Endothelial cell of umbilical vein (primary cell): ENCODE measurements at regions not wholly inside any gene's neighbourhood (a gene's known extent, or its start where the extent isn't known, plus 50 kb on each side); places are given as distances from the start of the nearest gene placed in this dataset.

Source experiments
- BruUV-seq: library from RNA; stranded (reverse); fragments of 400-500 nt; replicated peaks from 2 replicates; lab custom pipeline; 2021; lab: Mats Ljungman, UMichigan
- CTCF ChIA-PET: fragments of 300-600, 350-600 bp; sonication (Branson Sonifier 250); formaldehyde crosslinking; loops from one replicate; lab custom pipeline; 2021; ENCODE audit warnings: antibody characterized with exemption, inconsistent platforms; lab: Charles Lee
- POLR2A ChIA-PET: fragments of 300-600, 350-600 bp; sonication (Branson Sonifier 250); formaldehyde crosslinking; loops from one replicate; lab custom pipeline; 2021; ENCODE audit warnings: antibody characterized with exemption, inconsistent platforms; lab: Charles Lee
- DNase-seq: peaks from one replicate; pipeline ENCODE4 v3.0.0-alpha.2; 2011; ENCODE audit warnings: low read depth, low spot score
- FAIRE-seq: peaks from 2 replicates; lab custom pipeline; 2011; peaks lifted over from hg19 to GRCh38; lab: Jason Lieb, UNC
- H2AFZ ChIP-seq: 2 replicates; pipeline ENCODE4 v1.6.0; 2012; ENCODE audit warnings: low read depth, low read length, control low read depth, inconsistent platforms
- H3K27ac ChIP-seq: 2 replicates; pipeline ENCODE4 v1.5.1; 2011; ENCODE audit warnings: low read depth, mild to moderate bottlenecking, control low read depth, low read length, moderate library complexity; ENCODE audit not compliant: insufficient read depth
- H3K27me3 ChIP-seq, 2 experiments: 2 replicates each; pipeline versions ENCODE4 v1.6.0 to v1.6.1; 2011; ENCODE audit warnings: low read length in 2 of 2, mixed read lengths in 1 of 2; ENCODE audit not compliant: control insufficient read depth in 2 of 2, insufficient read depth in 2 of 2
- H3K36me3 ChIP-seq, 2 experiments: 2 replicates in 1 of 2; 3 replicates in 1 of 2; pipeline ENCODE4 v1.5.1; 2011; ENCODE audit warnings: low read length in 2 of 2, mild to moderate bottlenecking in 1 of 2, moderate library complexity in 1 of 2; ENCODE audit not compliant: control insufficient read depth in 2 of 2, insufficient read depth in 2 of 2; ENCODE audit errors: extremely low read depth in 1 of 2
- H3K4me1 ChIP-seq: 3 replicates; pipeline ENCODE4 v1.5.1; 2011; ENCODE audit warnings: mild to moderate bottlenecking, low read length; ENCODE audit not compliant: control insufficient read depth, insufficient read depth; ENCODE audit errors: extremely low read depth
- H3K4me2 ChIP-seq: 2 replicates; pipeline ENCODE4 v1.6.1; 2011; ENCODE audit warnings: low read length, control low read depth, mixed read lengths; ENCODE audit not compliant: insufficient read depth
- H3K4me3 ChIP-seq, 3 experiments: fragments of 200-600 bp in 1 of 3; sonication (generic), shearing (Covaris generic) in 1 of 3; replicated peaks in 1 of 3; 2 replicates each; pipeline ENCODE4 v1.5.1; 2011 to 2016; ENCODE audit warnings: control low read depth in 3 of 3, low read length in 3 of 3, mild to moderate bottlenecking in 2 of 3, inconsistent platforms in 1 of 3, low read depth in 1 of 3, moderate library complexity in 1 of 3; ENCODE audit not compliant: insufficient read depth in 1 of 3
- H3K79me2 ChIP-seq: 2 replicates; pipeline ENCODE4 v1.6.0; 2012; ENCODE audit warnings: low read length, inconsistent platforms; ENCODE audit not compliant: control insufficient read depth, insufficient read depth
- H3K9ac ChIP-seq: replicated peaks from 2 replicates; pipeline ENCODE3; 2011; ENCODE audit warnings: low read length, control low read depth; ENCODE audit not compliant: insufficient read depth; ENCODE audit errors: extremely low read depth
- H3K9me1 ChIP-seq: replicated peaks from 3 replicates; pipeline ENCODE4 v1.6.0; 2011; ENCODE audit warnings: mild to moderate bottlenecking, low read length; ENCODE audit not compliant: control insufficient read depth, insufficient read depth; ENCODE audit errors: extremely low read depth
- H3K9me3 ChIP-seq: replicated peaks from 2 replicates; pipeline ENCODE4 v1.5.1; 2012; ENCODE audit warnings: low read length, inconsistent platforms; ENCODE audit not compliant: control insufficient read depth, insufficient read depth
- H4K20me1 ChIP-seq: replicated peaks from 2 replicates; pipeline ENCODE3; 2011; ENCODE audit warnings: mild to moderate bottlenecking, low read length; ENCODE audit not compliant: control insufficient read depth, insufficient read depth; ENCODE audit errors: extremely low read depth
- EZH2 ChIP-seq: IDR thresholded peaks from 2 replicates; pipeline ENCODE4 v1.6.1; 2012; ENCODE audit warnings: borderline replicate concordance, low read depth, mild to moderate bottlenecking, moderate library complexity, low read length, inconsistent platforms; ENCODE audit not compliant: severe bottlenecking
- FOS ChIP-seq: IDR thresholded peaks from 2 replicates; pipeline ENCODE4 v1.6.1; 2011; ENCODE audit warnings: mild to moderate bottlenecking, low read length, moderate library complexity, borderline replicate concordance; ENCODE audit not compliant: insufficient read depth
- GATA2 ChIP-seq: IDR thresholded peaks from 2 replicates; pipeline ENCODE4 v1.7.0; 2011; ENCODE audit warnings: low read depth, mild to moderate bottlenecking, moderate library complexity, mixed read lengths, low read length; ENCODE audit not compliant: insufficient read length, insufficient read depth
- JUN ChIP-seq: IDR thresholded peaks from 2 replicates; pipeline ENCODE4 v1.6.1; 2011; ENCODE audit warnings: borderline replicate concordance, low read depth; ENCODE audit not compliant: insufficient read length, insufficient read depth
- MYC ChIP-seq: IDR thresholded peaks from one replicate; pipeline ENCODE4 v1.6.1; 2011; ENCODE audit warnings: mild to moderate bottlenecking, low read depth, low read length
- POLR2A ChIP-seq: IDR thresholded peaks from 2 replicates; pipeline ENCODE4 v1.6.1; 2012; ENCODE audit warnings: low read depth, mild to moderate bottlenecking, control low read depth, low read length
- POLR2AphosphoS5 ChIP-seq: IDR thresholded peaks from 2 replicates; pipeline ENCODE4 v1.6.1; 2012; ENCODE audit warnings: low read depth, mild to moderate bottlenecking, control low read depth, low read length, moderate library complexity; ENCODE audit not compliant: insufficient read depth
- dilution Hi-C: fragments of 300-500 bp; cut with MboI; formaldehyde crosslinking; loops from one replicate; pipeline ENCODE4 v1.15.0; 2019; ENCODE audit warnings: low sequenced_read_pairs; ENCODE audit not compliant: extremely low pct_ligation_motif_present
- intact Hi-C: fragments of 100-400 bp; cut with micrococcal nuclease; formaldehyde crosslinking; loops from one replicate; pipeline ENCODE4 v1.10.0; 2022
- TF ChIP-seq, protein P1 (sequence below): IDR thresholded peaks from 2 replicates; pipeline ENCODE4 v1.6.1; 2011; ENCODE audit not compliant: insufficient read depth, insufficient read length
- TF ChIP-seq, protein P2 (sequence below), 2 donors: IDR thresholded peaks; 1 replicate in 1 of 2; 2 replicates in 1 of 2; pipeline ENCODE4 v1.5.1; 2011; ENCODE audit warnings: low read length in 2 of 2, mild to moderate bottlenecking in 2 of 2, moderate library complexity in 2 of 2, control low read depth in 1 of 2, inconsistent platforms in 1 of 2, low read depth in 1 of 2; ENCODE audit not compliant: insufficient read depth in 1 of 2; ENCODE audit errors: extremely low read depth in 1 of 2

DNA sequence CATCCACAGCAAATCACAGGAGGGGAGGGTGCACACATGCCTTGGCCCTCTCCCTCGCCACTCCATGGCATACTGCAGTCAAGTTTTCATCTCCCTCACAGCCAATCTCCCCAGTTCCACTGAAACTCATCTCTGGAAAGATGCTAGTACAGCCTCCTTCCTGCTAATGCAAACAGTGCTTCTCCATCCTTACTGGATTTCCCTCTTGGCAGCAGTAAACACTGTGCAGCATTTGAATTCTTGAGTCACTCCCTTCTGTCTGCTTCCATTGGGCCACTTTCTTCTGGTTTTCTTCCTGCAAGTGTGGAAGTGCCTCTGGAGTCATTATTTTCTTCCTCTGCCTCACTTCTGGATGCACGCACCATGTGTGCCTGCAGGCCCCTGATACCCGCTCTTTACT, 460.3 kb downstream of the QKI start:
- Histone ChIP-seq H3K9me1 (no peaks in the 10 kb centered on the region), H3K4me2 (no peak overlapping the region), H3K27me3 (no peaks in the 10 kb centered on the region), H3K9ac (no peak overlapping the region), H3K79me2 (no peaks in the 10 kb centered on the region), H3K4me3 (no peak overlapping the region), H4K20me1 (no peaks in the 10 kb centered on the region), H3K36me3 (no peaks in the 10 kb centered on the region), H3K4me1 (no peaks in the 10 kb centered on the region), H3K27ac (no peak overlapping the region), H2AFZ (no peak overlapping the region), H3K9me3 (no peaks in the 10 kb centered on the region)
- intact Hi-C loops = no loop called here
- dilution Hi-C loops = no loop called here
- ChIA-PET POLR2A (no interaction called here), CTCF (no interaction called here)
- no TSS peak for BruUV-seq
- FAIRE-seq = no peak
- TF ChIP-seq EZH2 (no peak), MYC (no peak), POLR2A (no peak), JUN (no peak), FOS (no peak), GATA2 (no peak)
- TF ChIP-seq, protein P1, sequence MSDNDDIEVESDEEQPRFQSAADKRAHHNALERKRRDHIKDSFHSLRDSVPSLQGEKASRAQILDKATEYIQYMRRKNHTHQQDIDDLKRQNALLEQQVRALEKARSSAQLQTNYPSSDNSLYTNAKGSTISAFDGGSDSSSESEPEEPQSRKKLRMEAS = no peak
- no peak for DNase-seq

DNA sequence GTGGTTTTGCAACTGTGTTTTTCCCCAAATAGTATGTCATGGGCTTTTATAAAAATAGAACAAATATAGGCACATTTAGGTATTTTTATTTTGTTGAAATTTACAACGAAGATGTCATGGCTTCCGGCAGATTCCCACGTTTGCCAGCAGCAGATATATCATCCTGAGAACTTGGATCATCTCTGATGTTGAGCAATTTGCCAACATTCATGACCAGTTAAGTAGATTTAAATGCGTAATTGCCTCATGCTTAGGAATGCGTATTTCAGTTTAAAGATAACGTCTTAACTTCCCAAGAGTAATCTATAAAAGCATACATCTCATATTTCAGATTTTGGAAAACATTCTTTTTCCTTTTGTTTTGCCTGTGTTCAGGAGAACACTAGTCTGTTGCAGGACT, 457.8 kb downstream of the QKI start:
- no peak overlapping the region for H3K27ac ChIP-seq

More for the DNA sequence above, 457.8 kb downstream of the QKI start:
- DNase-seq (no peak), FAIRE-seq (no peak)
- ChIA-PET CTCF (no interaction called here), POLR2A (no interaction called here)
- TF ChIP-seq POLR2AphosphoS5 (no peak), JUN (no peak), POLR2A (no peak), FOS (no peak), MYC (no peak), GATA2 (no peak), EZH2 (no peak)
- TF ChIP-seq, protein P2, sequence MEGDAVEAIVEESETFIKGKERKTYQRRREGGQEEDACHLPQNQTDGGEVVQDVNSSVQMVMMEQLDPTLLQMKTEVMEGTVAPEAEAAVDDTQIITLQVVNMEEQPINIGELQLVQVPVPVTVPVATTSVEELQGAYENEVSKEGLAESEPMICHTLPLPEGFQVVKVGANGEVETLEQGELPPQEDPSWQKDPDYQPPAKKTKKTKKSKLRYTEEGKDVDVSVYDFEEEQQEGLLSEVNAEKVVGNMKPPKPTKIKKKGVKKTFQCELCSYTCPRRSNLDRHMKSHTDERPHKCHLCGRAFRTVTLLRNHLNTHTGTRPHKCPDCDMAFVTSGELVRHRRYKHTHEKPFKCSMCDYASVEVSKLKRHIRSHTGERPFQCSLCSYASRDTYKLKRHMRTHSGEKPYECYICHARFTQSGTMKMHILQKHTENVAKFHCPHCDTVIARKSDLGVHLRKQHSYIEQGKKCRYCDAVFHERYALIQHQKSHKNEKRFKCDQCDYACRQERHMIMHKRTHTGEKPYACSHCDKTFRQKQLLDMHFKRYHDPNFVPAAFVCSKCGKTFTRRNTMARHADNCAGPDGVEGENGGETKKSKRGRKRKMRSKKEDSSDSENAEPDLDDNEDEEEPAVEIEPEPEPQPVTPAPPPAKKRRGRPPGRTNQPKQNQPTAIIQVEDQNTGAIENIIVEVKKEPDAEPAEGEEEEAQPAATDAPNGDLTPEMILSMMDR (IDR thresholded peaks at IDR 0.05; ENCODE audit: extremely low read depth in 1 of 2, insufficient read depth in 1 of 2, low read depth in 1 of 2, low read length in 2 of 2) = no peak
- TF ChIP-seq, protein P1 = no peak
- no peak overlapping the region for H3K9ac ChIP-seq
- intact Hi-C loops (no loop called here), dilution Hi-C loops (no loop called here)
- H3K4me2 ChIP-seq = no peak overlapping the region
- H3K4me3 ChIP-seq = no peak overlapping the region
- H3K79me2 ChIP-seq = no peaks in the 10 kb centered on the region
- H4K20me1 ChIP-seq = no peaks in the 10 kb centered on the region
- H3K9me3 ChIP-seq = no peaks in the 10 kb centered on the region
- H3K9me1 ChIP-seq = no peaks in the 10 kb centered on the region
- no TSS peak for BruUV-seq
- no peak overlapping the region for H2AFZ ChIP-seq
- H3K36me3 ChIP-seq = no peaks in the 10 kb centered on the region
- H3K27me3 ChIP-seq = no peaks in the 10 kb centered on the region
- H3K4me1 ChIP-seq = no peaks in the 10 kb centered on the region
